GM12878 (cell line): ENCODE measurements at regions not wholly inside any gene's neighbourhood (a gene's known extent, or its start where the extent isn't known, plus 50 kb on each side); places are given as distances from the start of the nearest gene placed in this dataset.

Source experiments
- ATAC-seq: fragments of 200-7000 bp; cut with Tn5 transposase; 3 replicates; pipeline ENCODE4 v1.9.1; 2020; ENCODE audit warnings: mild to moderate bottlenecking, moderate library complexity
- BruUV-seq: library from RNA; stranded (reverse); fragments of 400-500 nt; replicated peaks from 2 replicates; lab custom pipeline; 2021; lab: Mats Ljungman, UMichigan
- CTCF ChIA-PET: fragments of 300-600 bp; sonication (Branson Sonifier 250); formaldehyde crosslinking; extraction: SDS; loops from one replicate; lab custom pipeline; 2021; ENCODE audit warnings: inconsistent platforms; lab: Yijun Ruan, JAX
- POLR2A ChIA-PET: fragments of 350-600 bp; formaldehyde crosslinking; extraction: SDS; loops from one replicate; lab custom pipeline; 2021; ENCODE audit warnings: inconsistent platforms; lab: Charles Lee
- RAD21 ChIA-PET: fragments of 300-600 bp; sonication (Branson Sonifier 250); formaldehyde crosslinking; loops from one replicate; lab custom pipeline; 2023; ENCODE audit warnings: antibody characterized with exemption; ENCODE audit not compliant: unreplicated experiment; lab: Charles Lee
- SMC1A ChIA-PET: fragments of 300-600 bp; sonication (Branson Sonifier 250); formaldehyde crosslinking; loops from one replicate; lab custom pipeline; 2023; ENCODE audit not compliant: unreplicated experiment, uncharacterized antibody; lab: Charles Lee
- DNase-seq: peaks from one replicate; pipeline ENCODE4 v3.0.0-alpha.2; 2011; ENCODE audit warnings: low read depth, low spot score
- FAIRE-seq: peaks from 3 replicates; lab custom pipeline; 2011; peaks lifted over from hg19 to GRCh38; lab: Jason Lieb, UNC
- H2AFZ ChIP-seq: 2 replicates; pipeline ENCODE4 v1.6.0; 2011; ENCODE audit warnings: low read depth, low read length, control low read depth; ENCODE audit not compliant: control insufficient read depth
- H3K27ac ChIP-seq: 2 replicates; pipeline ENCODE4 v1.5.1; 2011; ENCODE audit warnings: control low read depth; ENCODE audit not compliant: control insufficient read depth, insufficient read depth
- H3K27me3 ChIP-seq, 2 experiments: replicated peaks in 1 of 2; 2 replicates each; pipeline versions ENCODE4 v1.6.0 to v1.6.1; 2011; ENCODE audit warnings: low read length in 1 of 2; ENCODE audit not compliant: control insufficient read depth in 2 of 2, insufficient read depth in 2 of 2
- H3K36me3 ChIP-seq, 2 experiments: 2 replicates each; pipeline ENCODE4 v1.5.1; 2011; ENCODE audit warnings: low read length in 1 of 2; ENCODE audit not compliant: control insufficient read depth in 2 of 2, insufficient read depth in 2 of 2
- H3K4me1 ChIP-seq: 2 replicates; pipeline ENCODE4 v1.6.1; 2011; ENCODE audit warnings: mild to moderate bottlenecking, low read length, moderate library complexity, mixed read lengths; ENCODE audit not compliant: control insufficient read depth, insufficient read depth
- H3K4me2 ChIP-seq: 2 replicates; pipeline ENCODE4 v1.6.0; 2011; ENCODE audit warnings: control low read depth; ENCODE audit not compliant: control insufficient read depth, insufficient read depth
- H3K4me3 ChIP-seq: fragments of 200-600 bp; sonication (generic); 2 replicates; pipeline ENCODE4 v1.5.1; 2016
- H3K79me2 ChIP-seq: 2 replicates; pipeline ENCODE4 v1.6.0; 2011; ENCODE audit warnings: low read length; ENCODE audit not compliant: control insufficient read depth, insufficient read depth
- H3K9ac ChIP-seq: 2 replicates; pipeline ENCODE4 v1.8.0; 2011; ENCODE audit warnings: low read length, control low read depth, mixed read lengths; ENCODE audit not compliant: control insufficient read depth, insufficient read depth
- H3K9me3 ChIP-seq: replicated peaks from 3 replicates; pipeline ENCODE4 v1.5.1; 2011; ENCODE audit warnings: mild to moderate bottlenecking, low read length; ENCODE audit not compliant: control insufficient read depth, insufficient read depth
- H4K20me1 ChIP-seq: 2 replicates; pipeline ENCODE4 v1.6.0; 2011; ENCODE audit not compliant: control insufficient read depth, insufficient read depth
- ASH2L ChIP-seq: fragments of 300-600, 200-600 bp; sonication (generic); IDR thresholded peaks from 2 replicates; pipeline ENCODE4 v1.6.1; 2017; ENCODE audit warnings: low read depth, mild to moderate bottlenecking, borderline replicate concordance
- CBX3 ChIP-seq: fragments of 200-600 bp; sonication (generic); IDR thresholded peaks from 2 replicates; pipeline ENCODE4 v1.6.1; 2016; ENCODE audit warnings: low read depth, borderline replicate concordance
- CEBPZ ChIP-seq: fragments of 150-350 bp; IDR thresholded peaks from 2 replicates; pipeline ENCODE4 v1.6.1; 2016; ENCODE audit warnings: low read depth, low read length
- E2F4 ChIP-seq: IDR thresholded peaks from 2 replicates; pipeline ENCODE4 v1.6.1; 2012; ENCODE audit warnings: low read depth, low read length, improper control_type of control experiment
- MYB ChIP-seq: fragments of 150-350 bp; IDR thresholded peaks from 2 replicates; pipeline ENCODE4 v1.6.1; 2014; ENCODE audit warnings: mild to moderate bottlenecking, low read depth, low read length, borderline replicate concordance
- NR2F1 ChIP-seq: fragments of 450-650 bp; conservative IDR thresholded peaks from 2 replicates; pipeline ENCODE4 v1.6.1; 2017; ENCODE audit warnings: mild to moderate bottlenecking
- PAX8 ChIP-seq: fragments of 450-650 bp; IDR thresholded peaks from 2 replicates; pipeline ENCODE4 v1.6.1; 2017; ENCODE audit warnings: mild to moderate bottlenecking, moderate library complexity
- RAD51 ChIP-seq: fragments of 450-650 bp; IDR thresholded peaks from 2 replicates; pipeline ENCODE4 v1.6.1; 2016; ENCODE audit warnings: moderate library complexity, mild to moderate bottlenecking, inconsistent platforms
- USF2 ChIP-seq: IDR thresholded peaks from 2 replicates; pipeline ENCODE4 v1.6.1; 2011; ENCODE audit warnings: low read depth, low read length, improper control_type of control experiment, borderline replicate concordance
- ZNF207 ChIP-seq: fragments of 450-650 bp; IDR thresholded peaks from 2 replicates; pipeline ENCODE4 v1.6.1; 2014; ENCODE audit warnings: antibody characterized with exemption, mild to moderate bottlenecking, borderline replicate concordance
- WGBS: methylation state at CpG from one replicate; pipeline ENCODE4 v1.1.6; 2016; ENCODE audit warnings: low lambda C conversion rate; ENCODE audit not compliant: insufficient replicate concordance, insufficient coverage; ENCODE audit errors: missing lambda C conversion rate; 5-methylcytosine and 5-hydroxymethylcytosine counted together
- in situ Hi-C: fragments of 300-500 bp; cut with MboI; formaldehyde crosslinking; loops from 9 replicates; pipeline ENCODE4 v1.14.3; 2018; ENCODE audit warnings: mixed read lengths
- intact Hi-C: fragments of 100-400 bp; cut with micrococcal nuclease; formaldehyde crosslinking; loops from one replicate; pipeline ENCODE4 v1.14.2; 2022; ENCODE audit not compliant: unreplicated experiment

GRCh38 chr9:14417237-14417636 is 103.3 kb upstream of the NFIB start:
- Histone ChIP-seq H3K79me2 (no peaks in the 10 kb centered on the region), H2AFZ (no peak overlapping the region), H3K4me3 (no peak overlapping the region), H3K27ac (no peak overlapping the region), H3K4me2 (no peak overlapping the region), H3K27me3 (no peaks in the 10 kb centered on the region), H3K4me1 (no peaks in the 10 kb centered on the region), H3K9me3 (no peaks in the 10 kb centered on the region), H3K9ac (no peak overlapping the region), H4K20me1 (no peaks in the 10 kb centered on the region), H3K36me3 (no peaks in the 10 kb centered on the region)
- in situ Hi-C loops (no loop called here), intact Hi-C loops (no loop called here)
- DNase-seq (no peak), FAIRE-seq (no peak), ATAC-seq (no peak)
- CTCF ChIA-PET = interaction anchor here (1.6 to 3.0 kb wide), 2 partner anchors 11 to 12 kb away, joined by 7 to 21 read pairs; no protein-coding TSS in a partner anchor
- 56% methylated on average over 3 of the region's 3 CpGs for WGBS
- RAD21 ChIA-PET = no interaction called here
- TF ChIP-seq USF2 (no peak), MYB (no peak), RAD51 (no peak), CEBPZ (no peak), ASH2L (no peak), ZNF207 (no peak), PAX8 (no peak), E2F4 (no peak), CBX3 (no peak), NR2F1 (no peak)
- POLR2A ChIA-PET = no interaction called here
- no TSS peak for BruUV-seq
- SMC1A ChIA-PET = interaction anchor here (1.1 kb wide), 1 partner anchor 10 kb away, joined by 4 read pairs; no protein-coding TSS in a partner anchor
